Gastroesophageal sphincter (tissue), 4 donors: ENCODE measurements at regions not wholly inside any gene's neighbourhood (a gene's known extent, or its start where the extent isn't known, plus 50 kb on each side); places are given as distances from the start of the nearest gene placed in this dataset.

Source experiments
- ATAC-seq: fragments of 150-250 bp; one replicate; pipeline ENCODE4 v1.9.1; 2016; ENCODE audit warnings: mild to moderate bottlenecking, moderate library complexity
- H3K27ac ChIP-seq, 4 donors: fragments of 200-600 bp; sonication (generic) in 3 of 4; 1 replicate in 3 of 4; 2 replicates in 1 of 4; pipeline ENCODE4 v1.5.1; 2016 to 2019
- H3K27me3 ChIP-seq: fragments of 200-600 bp; sonication (generic); one replicate; pipeline ENCODE4 v1.5.1; 2019
- H3K36me3 ChIP-seq, 2 donors: fragments of 200-600 bp; sonication (generic); one replicate each; pipeline ENCODE4 v1.5.1; 2019; ENCODE audit warnings: control low read depth in 1 of 2
- H3K4me1 ChIP-seq, 3 donors: fragments of 200-600 bp; sonication (generic); 1 replicate in 2 of 3; 2 replicates in 1 of 3; pipeline ENCODE4 v1.5.1; 2016 to 2019; ENCODE audit warnings: control low read depth in 2 of 3
- H3K4me3 ChIP-seq, 2 donors: fragments of 200-600 bp; sonication (generic); one replicate each; pipeline ENCODE4 v1.5.1; 2019; ENCODE audit warnings: mild to moderate bottlenecking in 1 of 2, moderate library complexity in 1 of 2
- H3K9me3 ChIP-seq, 3 donors: fragments of 200-600 bp; sonication (generic); one replicate each; pipeline ENCODE4 v1.5.1; 2017 to 2019; ENCODE audit warnings: control low read depth in 2 of 3
- CTCF ChIP-seq, 4 experiments: fragments of 200-600 bp in 2 of 4; fragments of 450-650 bp in 2 of 4; sonication (generic) in 1 of 4; IDR thresholded peaks; one replicate each; pipeline ENCODE4 v1.5.1; 2017 to 2019; ENCODE audit warnings: antibody characterized with exemption in 4 of 4, mild to moderate bottlenecking in 2 of 4, moderate library complexity in 2 of 4
- EP300 ChIP-seq: sonication (generic); formaldehyde crosslinking; IDR thresholded peaks from one replicate; pipeline ENCODE4 v1.6.1; 2017; ENCODE audit warnings: antibody characterized with exemption, mild to moderate bottlenecking
- POLR2A ChIP-seq, 2 donors: fragments of 450-650 bp; IDR thresholded peaks; one replicate each; pipeline ENCODE4 v1.6.1; 2017; ENCODE audit warnings: antibody characterized with exemption in 2 of 2, mild to moderate bottlenecking in 2 of 2, moderate library complexity in 1 of 2
- POLR2AphosphoS5 ChIP-seq: sonication (generic); formaldehyde crosslinking; IDR thresholded peaks from one replicate; pipeline ENCODE4 v1.6.1; 2017; ENCODE audit warnings: antibody characterized with exemption
- WGBS, 2 donors: methylation state at CpG; one replicate each; pipeline ENCODE4 v1.1.5; 2018; ENCODE audit warnings: low coverage in 1 of 2; 5-methylcytosine and 5-hydroxymethylcytosine counted together

GRCh38 chr5:74422671-74423070, 217.9 kb downstream of the ENC1 start:
- no peaks in the 10 kb centered on the region for H3K36me3 ChIP-seq
- no peak overlapping the region for H3K27ac ChIP-seq
- no peaks in the 10 kb centered on the region for H3K9me3 ChIP-seq
- WGBS, 2 donors, result 78 to 100% methylated on average over 1 to 3 of the region's 4 CpGs
- H3K27me3 ChIP-seq, result no peaks in the 10 kb centered on the region
- H3K4me1 ChIP-seq, result no peaks in the 10 kb centered on the region
- H3K4me3 ChIP-seq, result no peak overlapping the region
- TF ChIP-seq EP300 (no peak), CTCF (IDR thresholded peaks at IDR 0.05) (no peak), POLR2AphosphoS5 (no peak), POLR2A (IDR thresholded peaks at IDR 0.05) (no peak)
- no peak for ATAC-seq

- 53 to 65% methylated on average over 3 of the region's 3 CpGs for WGBS, 2 donors
- Histone ChIP-seq H3K4me1 (no peaks in the 10 kb centered on the region), H3K36me3 (no peaks in the 10 kb centered on the region), H3K27ac (no peak overlapping the region), H3K4me3 (no peak overlapping the region), H3K9me3 (no peaks in the 10 kb centered on the region), H3K27me3 (no peaks in the 10 kb centered on the region)
- ATAC-seq, result no peak
- no peak for TF ChIP-seq EP300
- no peak for TF ChIP-seq CTCF (IDR thresholded peaks at IDR 0.05)
- TF ChIP-seq POLR2A (IDR thresholded peaks at IDR 0.05), result no peak
- no peak for TF ChIP-seq POLR2AphosphoS5
These were observed 218.5 kb downstream of the ENC1 start for GRCh38 chr5:74422030-74422429.

- Histone ChIP-seq H3K4me3 (no peak overlapping the region), H3K27me3 (no peaks in the 10 kb centered on the region), H3K27ac (no peak overlapping the region), H3K36me3 (no peaks in the 10 kb centered on the region), H3K9me3 (no peaks in the 10 kb centered on the region), H3K4me1 (no peaks in the 10 kb centered on the region)
- no peak for ATAC-seq
- TF ChIP-seq POLR2AphosphoS5 (no peak), EP300 (no peak), CTCF (IDR thresholded peaks at IDR 0.05) (no peak), POLR2A (IDR thresholded peaks at IDR 0.05) (no peak)
- 47 to 62% methylated on average over 1 of the region's 1 CpG for WGBS, 2 donors
These were observed 219.2 kb downstream of the ENC1 start for GRCh38 chr5:74421377-74421776.

GRCh38 chr5:74420947-74421346, 219.6 kb downstream of the ENC1 start:
- Histone ChIP-seq H3K27ac (no peak overlapping the region), H3K27me3 (no peaks in the 10 kb centered on the region), H3K9me3 (no peaks in the 10 kb centered on the region), H3K4me3 (no peak overlapping the region), H3K4me1 (no peaks in the 10 kb centered on the region), H3K36me3 (no peaks in the 10 kb centered on the region)
- no peak for ATAC-seq
- TF ChIP-seq CTCF (IDR thresholded peaks at IDR 0.05) (no peak), EP300 (no peak), POLR2AphosphoS5 (no peak), POLR2A (IDR thresholded peaks at IDR 0.05) (no peak)
- WGBS, 2 donors, result 24 to 86% methylated on average over 1 of the region's 1 CpG

GRCh38 chr5:74420220-74420619, 220.3 kb downstream of the ENC1 start:
- 78 to 79% methylated on average over 3 of the region's 3 CpGs for WGBS, 2 donors
- Histone ChIP-seq H3K27me3 (no peaks in the 10 kb centered on the region), H3K9me3 (no peaks in the 10 kb centered on the region), H3K4me3 (no peak overlapping the region), H3K27ac (no peak overlapping the region), H3K36me3 (no peaks in the 10 kb centered on the region), H3K4me1 (no peaks in the 10 kb centered on the region)
- no peak for ATAC-seq
- no peak for TF ChIP-seq POLR2A (IDR thresholded peaks at IDR 0.05)
- no peak for TF ChIP-seq CTCF (IDR thresholded peaks at IDR 0.05)
- no peak for TF ChIP-seq EP300
- no peak for TF ChIP-seq POLR2AphosphoS5
